GM12878 (cell line): ENCODE measurements at regions not wholly inside any gene's neighbourhood (a gene's known extent, or its start where the extent isn't known, plus 50 kb on each side); places are given as distances from the start of the nearest gene placed in this dataset.

Experiments used
- ATAC-seq: fragments of 200-7000 bp; cut with Tn5 transposase; 3 replicates; pipeline ENCODE4 v1.9.1; 2020; ENCODE audit warnings: mild to moderate bottlenecking, moderate library complexity
- BruUV-seq: library from RNA; stranded (reverse); fragments of 400-500 nt; replicated peaks from 2 replicates; lab custom pipeline; 2021; lab: Mats Ljungman, UMichigan
- CTCF ChIA-PET: fragments of 300-600 bp; sonication (Branson Sonifier 250); formaldehyde crosslinking; extraction: SDS; loops from one replicate; lab custom pipeline; 2021; ENCODE audit warnings: inconsistent platforms; lab: Yijun Ruan, JAX
- POLR2A ChIA-PET: fragments of 350-600 bp; formaldehyde crosslinking; extraction: SDS; loops from one replicate; lab custom pipeline; 2021; ENCODE audit warnings: inconsistent platforms; lab: Charles Lee
- RAD21 ChIA-PET: fragments of 300-600 bp; sonication (Branson Sonifier 250); formaldehyde crosslinking; loops from one replicate; lab custom pipeline; 2023; ENCODE audit warnings: antibody characterized with exemption; ENCODE audit not compliant: unreplicated experiment; lab: Charles Lee
- SMC1A ChIA-PET: fragments of 300-600 bp; sonication (Branson Sonifier 250); formaldehyde crosslinking; loops from one replicate; lab custom pipeline; 2023; ENCODE audit not compliant: unreplicated experiment, uncharacterized antibody; lab: Charles Lee
- DNase-seq: peaks from one replicate; pipeline ENCODE4 v3.0.0-alpha.2; 2011; ENCODE audit warnings: low read depth, low spot score
- FAIRE-seq: peaks from 3 replicates; lab custom pipeline; 2011; peaks lifted over from hg19 to GRCh38; lab: Jason Lieb, UNC
- H2AFZ ChIP-seq: 2 replicates; pipeline ENCODE4 v1.6.0; 2011; ENCODE audit warnings: low read depth, low read length, control low read depth; ENCODE audit not compliant: control insufficient read depth
- H3K27ac ChIP-seq: 2 replicates; pipeline ENCODE4 v1.5.1; 2011; ENCODE audit warnings: control low read depth; ENCODE audit not compliant: control insufficient read depth, insufficient read depth
- H3K27me3 ChIP-seq, 2 experiments: replicated peaks in 1 of 2; 2 replicates each; pipeline versions ENCODE4 v1.6.0 to v1.6.1; 2011; ENCODE audit warnings: low read length in 1 of 2; ENCODE audit not compliant: control insufficient read depth in 2 of 2, insufficient read depth in 2 of 2
- H3K36me3 ChIP-seq, 2 experiments: 2 replicates each; pipeline ENCODE4 v1.5.1; 2011; ENCODE audit warnings: low read length in 1 of 2; ENCODE audit not compliant: control insufficient read depth in 2 of 2, insufficient read depth in 2 of 2
- H3K4me1 ChIP-seq: 2 replicates; pipeline ENCODE4 v1.6.1; 2011; ENCODE audit warnings: mild to moderate bottlenecking, low read length, moderate library complexity, mixed read lengths; ENCODE audit not compliant: control insufficient read depth, insufficient read depth
- H3K4me2 ChIP-seq: 2 replicates; pipeline ENCODE4 v1.6.0; 2011; ENCODE audit warnings: control low read depth; ENCODE audit not compliant: control insufficient read depth, insufficient read depth
- H3K4me3 ChIP-seq: fragments of 200-600 bp; sonication (generic); 2 replicates; pipeline ENCODE4 v1.5.1; 2016
- H3K79me2 ChIP-seq: 2 replicates; pipeline ENCODE4 v1.6.0; 2011; ENCODE audit warnings: low read length; ENCODE audit not compliant: control insufficient read depth, insufficient read depth
- H3K9ac ChIP-seq: 2 replicates; pipeline ENCODE4 v1.8.0; 2011; ENCODE audit warnings: low read length, control low read depth, mixed read lengths; ENCODE audit not compliant: control insufficient read depth, insufficient read depth
- H3K9me3 ChIP-seq: replicated peaks from 3 replicates; pipeline ENCODE4 v1.5.1; 2011; ENCODE audit warnings: mild to moderate bottlenecking, low read length; ENCODE audit not compliant: control insufficient read depth, insufficient read depth
- H4K20me1 ChIP-seq: 2 replicates; pipeline ENCODE4 v1.6.0; 2011; ENCODE audit not compliant: control insufficient read depth, insufficient read depth
- GABPA ChIP-seq: IDR thresholded peaks from 2 replicates; pipeline ENCODE4 v1.6.1; 2014; ENCODE audit warnings: antibody characterized with exemption, low read depth, mild to moderate bottlenecking, inconsistent platforms
- HDGF ChIP-seq: fragments of 450-650 bp; IDR thresholded peaks from 2 replicates; pipeline ENCODE4 v1.6.1; 2016; ENCODE audit warnings: antibody characterized with exemption
- IKZF1 ChIP-seq: fragments of 450-650 bp; conservative IDR thresholded peaks from 2 replicates; pipeline ENCODE4 v1.6.1; 2017; ENCODE audit warnings: antibody characterized with exemption, mild to moderate bottlenecking
- MEF2A ChIP-seq: IDR thresholded peaks from 2 replicates; pipeline ENCODE4 v1.6.1; 2011; ENCODE audit warnings: low read depth, mild to moderate bottlenecking, low read length, moderate library complexity; ENCODE audit not compliant: insufficient read depth
- MXI1 ChIP-seq: fragments of 150-350 bp; IDR thresholded peaks from 2 replicates; pipeline ENCODE4 v1.6.1; 2011; ENCODE audit warnings: low read depth, mild to moderate bottlenecking, inconsistent platforms, low read length, improper control_type of control experiment
- NFIC ChIP-seq: IDR thresholded peaks from 2 replicates; pipeline ENCODE4 v1.6.1; 2012; ENCODE audit warnings: low read depth, mild to moderate bottlenecking, inconsistent platforms, low read length, moderate library complexity
- NFXL1 ChIP-seq: fragments of 450-650 bp; IDR thresholded peaks from 2 replicates; pipeline ENCODE4 v1.6.1; 2017; ENCODE audit warnings: antibody characterized with exemption, mild to moderate bottlenecking, borderline replicate concordance
- RB1 ChIP-seq: fragments of 450-650 bp; formaldehyde crosslinking; IDR thresholded peaks from 2 replicates; pipeline ENCODE4 v1.6.1; 2017; ENCODE audit warnings: mild to moderate bottlenecking, borderline replicate concordance
- RBBP5 ChIP-seq: fragments of 200-600 bp; sonication (generic); conservative IDR thresholded peaks from 2 replicates; pipeline ENCODE4 v1.6.1; 2016
- SMC3 ChIP-seq: IDR thresholded peaks from 2 replicates; pipeline ENCODE4 v1.6.1; 2011; ENCODE audit warnings: low read length, improper control_type of control experiment, borderline replicate concordance
- ZNF24 ChIP-seq: fragments of 450-650 bp; IDR thresholded peaks from 2 replicates; pipeline ENCODE4 v1.6.1; 2017; ENCODE audit warnings: antibody characterized with exemption, mild to moderate bottlenecking
- ZSCAN29 ChIP-seq: fragments of 450-650 bp; IDR thresholded peaks from 2 replicates; pipeline ENCODE4 v1.6.1; 2017; ENCODE audit warnings: mild to moderate bottlenecking, moderate library complexity
- WGBS: methylation state at CpG from one replicate; pipeline ENCODE4 v1.1.6; 2016; ENCODE audit warnings: low lambda C conversion rate; ENCODE audit not compliant: insufficient replicate concordance, insufficient coverage; ENCODE audit errors: missing lambda C conversion rate; 5-methylcytosine and 5-hydroxymethylcytosine counted together
- in situ Hi-C: fragments of 300-500 bp; cut with MboI; formaldehyde crosslinking; loops from 9 replicates; pipeline ENCODE4 v1.14.3; 2018; ENCODE audit warnings: mixed read lengths
- intact Hi-C: fragments of 100-400 bp; cut with micrococcal nuclease; formaldehyde crosslinking; loops from one replicate; pipeline ENCODE4 v1.14.2; 2022; ENCODE audit not compliant: unreplicated experiment
- TF ChIP-seq, protein P1 (sequence below): IDR thresholded peaks from 2 replicates; pipeline ENCODE4 v1.6.1; 2012; ENCODE audit warnings: low read length, inconsistent platforms
- TF ChIP-seq, protein P2 (sequence below), 3 experiments: IDR thresholded peaks in 2 of 3; conservative IDR thresholded peaks in 1 of 3; 2 replicates each; pipeline ENCODE4 v1.5.1; 2011; ENCODE audit warnings: low read depth in 3 of 3, low read length in 3 of 3, mild to moderate bottlenecking in 3 of 3, control low read depth in 2 of 3, moderate library complexity in 2 of 3, inconsistent platforms in 1 of 3, mixed read lengths in 1 of 3; ENCODE audit not compliant: control insufficient read depth in 2 of 3, insufficient read depth in 1 of 3; ENCODE audit errors: extremely low read depth in 1 of 3

DNA sequence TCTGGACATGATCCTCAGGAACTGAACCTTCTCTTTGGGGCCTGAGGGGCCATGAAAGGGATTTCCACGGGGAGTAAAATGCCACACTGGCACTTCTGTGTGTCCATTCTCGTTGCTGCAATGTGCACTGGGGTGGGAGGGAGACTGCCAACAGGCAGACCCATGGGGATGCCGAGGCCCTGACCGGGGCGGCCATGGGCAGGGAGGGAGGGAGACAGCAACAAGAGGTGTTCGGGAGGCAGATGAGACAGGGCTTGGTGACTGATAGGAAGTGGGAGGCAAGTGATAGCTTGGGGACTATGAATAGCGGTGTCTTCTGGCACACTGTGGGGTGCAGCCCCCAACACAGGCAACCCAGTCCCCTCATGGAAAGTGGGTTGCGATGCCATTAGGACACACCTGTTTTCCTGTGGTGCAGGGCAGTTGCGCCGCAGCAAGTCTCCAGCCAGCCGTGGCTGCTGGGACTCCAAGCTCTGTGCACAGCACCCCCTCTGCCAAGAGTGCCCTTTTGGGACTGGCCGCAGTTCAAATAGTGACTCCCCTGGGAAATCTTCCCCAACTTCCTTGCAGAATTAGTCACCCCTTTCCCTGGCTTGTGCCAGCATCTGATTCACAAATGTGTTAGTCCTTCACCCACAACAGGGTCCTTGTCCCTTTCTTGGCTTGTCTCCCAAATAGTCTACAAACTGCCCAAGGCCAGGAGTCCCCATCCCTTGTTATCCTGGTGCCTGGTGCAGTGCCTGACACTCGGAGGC is 88.8 kb downstream of the CHST1 start:
- Histone ChIP-seq H3K9me3 (no peaks in the 10 kb centered on the region), H3K9ac (no peak overlapping the region), H3K4me3 (no peak overlapping the region), H3K36me3 (no peaks in the 10 kb centered on the region), H3K79me2 (no peaks in the 10 kb centered on the region), H3K4me1 (no peaks in the 10 kb centered on the region), H3K4me2 (no peak overlapping the region), H3K27ac (no peak overlapping the region), H4K20me1 (no peaks in the 10 kb centered on the region), H2AFZ (no peak overlapping the region), H3K27me3 (no peaks in the 10 kb centered on the region; a peak in 2 of 4 replicates)
- WGBS = 33% methylated on average over 13 of the region's 13 CpGs
- ATAC-seq (no peak), FAIRE-seq (no peak), DNase-seq (no peak)
- intact Hi-C loops (no loop called here), in situ Hi-C loops (no loop called here)
- POLR2A ChIA-PET = no interaction called here
- SMC1A ChIA-PET = no interaction called here
- TF ChIP-seq NFXL1 (no peak), IKZF1 (no peak), HDGF (no peak), ZSCAN29 (no peak), MXI1 (no peak), ZNF24 (no peak), RB1 (no peak), RBBP5 (no peak), GABPA (no peak)
- CTCF ChIA-PET = interaction anchor here (1.0 kb wide), 1 partner anchor 195 kb away, joined by 3 read pairs; no protein-coding TSS in a partner anchor
- BruUV-seq = no TSS peak
- RAD21 ChIA-PET = no interaction called here

DNA sequence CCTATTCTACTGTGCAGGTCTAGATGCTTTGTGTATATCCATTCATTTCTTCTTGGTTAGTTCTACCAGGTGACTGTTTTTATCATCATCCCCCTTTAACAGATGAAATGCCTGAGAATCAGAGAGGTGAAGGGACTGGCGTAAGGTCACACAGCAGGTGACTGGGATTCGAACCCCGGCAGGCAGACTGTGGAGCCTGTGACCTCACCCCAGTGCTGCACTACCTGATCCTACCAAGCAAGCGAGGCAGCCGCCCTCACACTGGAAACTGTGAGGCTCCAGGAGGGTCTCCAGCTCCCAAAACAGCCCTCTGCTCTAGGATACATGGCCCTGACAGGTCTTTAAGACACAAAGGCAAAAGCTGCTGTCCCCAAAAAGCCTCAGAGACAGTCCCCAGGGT is 91.7 kb downstream of the CHST1 start:
- Histone ChIP-seq H3K36me3 (no peaks in the 10 kb centered on the region), H3K9me3 (no peaks in the 10 kb centered on the region), H3K79me2 (no peaks in the 10 kb centered on the region), H3K27ac (no peak overlapping the region), H3K27me3 (no peaks in the 10 kb centered on the region; a peak in 2 of 4 replicates), H2AFZ (no peak overlapping the region), H3K4me2 (no peak overlapping the region), H4K20me1 (no peaks in the 10 kb centered on the region), H3K4me1 (no peaks in the 10 kb centered on the region), H3K9ac (no peak overlapping the region), H3K4me3 (no peak overlapping the region)
- SMC1A ChIA-PET = no interaction called here
- FAIRE-seq (no peak), ATAC-seq (no peak), DNase-seq (no peak)
- CTCF ChIA-PET = no interaction called here
- 17% methylated on average over 5 of the region's 5 CpGs for WGBS
- RAD21 ChIA-PET = no interaction called here
- POLR2A ChIA-PET = no interaction called here
- in situ Hi-C loops (no loop called here), intact Hi-C loops (no loop called here)
- no TSS peak for BruUV-seq
- TF ChIP-seq, protein P1, sequence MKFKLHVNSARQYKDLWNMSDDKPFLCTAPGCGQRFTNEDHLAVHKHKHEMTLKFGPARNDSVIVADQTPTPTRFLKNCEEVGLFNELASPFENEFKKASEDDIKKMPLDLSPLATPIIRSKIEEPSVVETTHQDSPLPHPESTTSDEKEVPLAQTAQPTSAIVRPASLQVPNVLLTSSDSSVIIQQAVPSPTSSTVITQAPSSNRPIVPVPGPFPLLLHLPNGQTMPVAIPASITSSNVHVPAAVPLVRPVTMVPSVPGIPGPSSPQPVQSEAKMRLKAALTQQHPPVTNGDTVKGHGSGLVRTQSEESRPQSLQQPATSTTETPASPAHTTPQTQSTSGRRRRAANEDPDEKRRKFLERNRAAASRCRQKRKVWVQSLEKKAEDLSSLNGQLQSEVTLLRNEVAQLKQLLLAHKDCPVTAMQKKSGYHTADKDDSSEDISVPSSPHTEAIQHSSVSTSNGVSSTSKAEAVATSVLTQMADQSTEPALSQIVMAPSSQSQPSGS = no peak
- TF ChIP-seq, protein P2, sequence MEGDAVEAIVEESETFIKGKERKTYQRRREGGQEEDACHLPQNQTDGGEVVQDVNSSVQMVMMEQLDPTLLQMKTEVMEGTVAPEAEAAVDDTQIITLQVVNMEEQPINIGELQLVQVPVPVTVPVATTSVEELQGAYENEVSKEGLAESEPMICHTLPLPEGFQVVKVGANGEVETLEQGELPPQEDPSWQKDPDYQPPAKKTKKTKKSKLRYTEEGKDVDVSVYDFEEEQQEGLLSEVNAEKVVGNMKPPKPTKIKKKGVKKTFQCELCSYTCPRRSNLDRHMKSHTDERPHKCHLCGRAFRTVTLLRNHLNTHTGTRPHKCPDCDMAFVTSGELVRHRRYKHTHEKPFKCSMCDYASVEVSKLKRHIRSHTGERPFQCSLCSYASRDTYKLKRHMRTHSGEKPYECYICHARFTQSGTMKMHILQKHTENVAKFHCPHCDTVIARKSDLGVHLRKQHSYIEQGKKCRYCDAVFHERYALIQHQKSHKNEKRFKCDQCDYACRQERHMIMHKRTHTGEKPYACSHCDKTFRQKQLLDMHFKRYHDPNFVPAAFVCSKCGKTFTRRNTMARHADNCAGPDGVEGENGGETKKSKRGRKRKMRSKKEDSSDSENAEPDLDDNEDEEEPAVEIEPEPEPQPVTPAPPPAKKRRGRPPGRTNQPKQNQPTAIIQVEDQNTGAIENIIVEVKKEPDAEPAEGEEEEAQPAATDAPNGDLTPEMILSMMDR (IDR thresholded peaks at IDR 0.05 in 2 of 3, conservative IDR thresholded peaks at IDR 0.05 in 1 of 3; ENCODE audit: control insufficient read depth in 2 of 3, extremely low read depth in 1 of 3, insufficient read depth in 1 of 3, low read depth in 3 of 3, low read length in 3 of 3) = no peak
- TF ChIP-seq NFIC = no peak
- no peak for TF ChIP-seq MEF2A
- TF ChIP-seq SMC3 = no peak
